Ovary (tissue), 3 donors: ENCODE measurements at regions not wholly inside any gene's neighbourhood (a gene's known extent, or its start where the extent isn't known, plus 50 kb on each side); places are given as distances from the start of the nearest gene placed in this dataset.

Experiments used
- EP300 ChIP-seq: sonication (generic); formaldehyde crosslinking; IDR thresholded peaks from one replicate; pipeline ENCODE4 v1.6.1; 2017; ENCODE audit warnings: antibody characterized with exemption
- POLR2A ChIP-seq: fragments of 450-650 bp; IDR thresholded peaks from one replicate; pipeline ENCODE4 v1.6.1; 2017; ENCODE audit warnings: antibody characterized with exemption, mild to moderate bottlenecking, moderate library complexity
- TF ChIP-seq, protein P1 (sequence below), 3 donors: fragments of 450-650 bp in 2 of 3; fragments of 200-600 bp in 1 of 3; IDR thresholded peaks; one replicate each; pipeline versions ENCODE4 v1.5.1 to v1.8.0; 2016 to 2022; ENCODE audit warnings: antibody characterized with exemption in 3 of 3, mild to moderate bottlenecking in 1 of 3
- donor health status: DM: no; HTN: no; CAD: no.

DNA sequence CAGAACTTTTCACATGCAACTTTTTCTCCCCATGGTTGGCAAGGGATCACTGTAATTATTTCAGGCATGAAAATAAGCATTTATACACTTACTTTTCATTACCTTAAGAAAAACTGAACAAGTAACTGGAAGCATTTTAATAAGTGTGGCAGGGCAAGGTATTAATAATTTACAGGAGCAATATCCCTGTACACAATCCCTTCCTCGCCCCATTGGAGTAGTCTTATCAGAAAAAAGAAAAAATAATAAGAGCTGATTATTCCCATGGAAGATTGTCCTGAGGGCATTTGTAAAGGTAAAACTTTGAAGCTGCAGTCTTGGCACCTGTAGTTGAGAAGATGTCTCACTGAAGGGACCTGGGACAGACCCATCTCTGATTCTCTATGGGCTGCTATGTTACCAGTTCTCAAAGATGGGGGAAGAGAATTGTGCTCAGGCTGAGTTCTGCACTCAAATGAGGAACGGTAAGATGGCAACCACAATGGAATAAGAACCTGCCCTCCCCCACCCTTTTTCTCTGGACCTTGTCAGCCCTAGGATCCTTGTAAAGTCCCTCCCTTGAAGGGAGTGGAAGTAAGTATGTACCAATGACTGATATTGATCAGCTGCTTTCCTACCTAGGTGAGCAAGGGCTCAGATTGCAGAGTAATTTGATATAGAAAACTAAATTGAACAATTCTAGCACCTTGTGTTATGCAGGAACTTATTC, 70.0 kb upstream of the AHI1 start:
- TF ChIP-seq, protein P1, sequence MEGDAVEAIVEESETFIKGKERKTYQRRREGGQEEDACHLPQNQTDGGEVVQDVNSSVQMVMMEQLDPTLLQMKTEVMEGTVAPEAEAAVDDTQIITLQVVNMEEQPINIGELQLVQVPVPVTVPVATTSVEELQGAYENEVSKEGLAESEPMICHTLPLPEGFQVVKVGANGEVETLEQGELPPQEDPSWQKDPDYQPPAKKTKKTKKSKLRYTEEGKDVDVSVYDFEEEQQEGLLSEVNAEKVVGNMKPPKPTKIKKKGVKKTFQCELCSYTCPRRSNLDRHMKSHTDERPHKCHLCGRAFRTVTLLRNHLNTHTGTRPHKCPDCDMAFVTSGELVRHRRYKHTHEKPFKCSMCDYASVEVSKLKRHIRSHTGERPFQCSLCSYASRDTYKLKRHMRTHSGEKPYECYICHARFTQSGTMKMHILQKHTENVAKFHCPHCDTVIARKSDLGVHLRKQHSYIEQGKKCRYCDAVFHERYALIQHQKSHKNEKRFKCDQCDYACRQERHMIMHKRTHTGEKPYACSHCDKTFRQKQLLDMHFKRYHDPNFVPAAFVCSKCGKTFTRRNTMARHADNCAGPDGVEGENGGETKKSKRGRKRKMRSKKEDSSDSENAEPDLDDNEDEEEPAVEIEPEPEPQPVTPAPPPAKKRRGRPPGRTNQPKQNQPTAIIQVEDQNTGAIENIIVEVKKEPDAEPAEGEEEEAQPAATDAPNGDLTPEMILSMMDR (IDR thresholded peaks at IDR 0.05), result no peak
- TF ChIP-seq EP300, result no peak
- TF ChIP-seq POLR2A, result no peak
